HCT116 (cell line): ENCODE measurements at regions not wholly inside any gene's neighbourhood (a gene's known extent, or its start where the extent isn't known, plus 50 kb on each side); places are given as distances from the start of the nearest gene placed in this dataset.

Experiments used
- ATAC-seq: fragments of 200-7000 bp; cut with Tn5 transposase; 2 replicates; pipeline ENCODE4 v1.9.1; 2020; ENCODE audit warnings: mild to moderate bottlenecking, moderate library complexity
- BruUV-seq: library from RNA; stranded (reverse); fragments of 400-500 nt; replicated peaks from 2 replicates; lab custom pipeline; 2021; lab: Mats Ljungman, UMichigan
- CTCF ChIA-PET: fragments of 300-600 bp; sonication (Branson Sonifier 250); formaldehyde crosslinking; loops from one replicate; lab custom pipeline; 2021; ENCODE audit warnings: antibody characterized with exemption; lab: Charles Lee
- POLR2A ChIA-PET: fragments of 300-600, 350-600 bp; sonication (Branson Sonifier 250); formaldehyde crosslinking; loops from one replicate; lab custom pipeline; 2021; ENCODE audit warnings: antibody characterized with exemption; lab: Charles Lee
- RAD21 ChIA-PET, 2 experiments: fragments of 300-600 bp; sonication (Branson Sonifier 250); formaldehyde crosslinking; loops; one replicate each; lab custom pipeline; 2023; ENCODE audit warnings: low total read pairs in 2 of 2; ENCODE audit not compliant: uncharacterized antibody in 2 of 2, unreplicated experiment in 2 of 2, low non-redundant PET in 1 of 2; lab: Charles Lee
- DNase-seq: peaks from one replicate; pipeline ENCODE4 v3.0.0-alpha.2; 2010; ENCODE audit warnings: low read depth, low spot score
- H2AFZ ChIP-seq: fragments of 200-600 bp; shearing (Covaris generic), sonication (generic); 2 replicates; pipeline ENCODE4 v1.6.1; 2017; ENCODE audit warnings: low read depth, mixed run types, mixed read lengths, antibody characterized with exemption, low read length; ENCODE audit not compliant: poor library complexity, severe bottlenecking
- H3K27ac ChIP-seq: 2 replicates; pipeline ENCODE4 v1.5.1; 2012; ENCODE audit warnings: low read depth, low read length
- H3K27me3 ChIP-seq: fragments of 200-600 bp; sonication (generic); 2 replicates; pipeline ENCODE4 v1.6.1; 2016; ENCODE audit warnings: mixed run types, low read length, mixed read lengths; ENCODE audit not compliant: insufficient read depth
- H3K36me3 ChIP-seq, 2 experiments: fragments of 200-500 bp in 1 of 2; fragments of 200-600 bp in 1 of 2; sonication (Bioruptor generic) in 1 of 2; sonication (generic) in 1 of 2; 2 replicates each; pipeline versions ENCODE4 v1.5.1 to v1.6.1; 2014 to 2016; ENCODE audit warnings: low read length in 2 of 2, inconsistent platforms in 1 of 2, mixed read lengths in 1 of 2, mixed run types in 1 of 2; ENCODE audit not compliant: insufficient read depth in 2 of 2, control insufficient read depth in 1 of 2
- H3K4me1 ChIP-seq, 2 experiments: fragments of 200-600 bp in 1 of 2; sonication (generic) in 1 of 2; 2 replicates each; pipeline versions ENCODE4 v1.5.1 to v1.6.1; 2012 to 2017; ENCODE audit warnings: low read length in 2 of 2, inconsistent platforms in 1 of 2, mild to moderate bottlenecking in 1 of 2, mixed read lengths in 1 of 2, mixed run types in 1 of 2, moderate library complexity in 1 of 2; ENCODE audit not compliant: insufficient read depth in 2 of 2, control insufficient read depth in 1 of 2
- H3K4me2 ChIP-seq: fragments of 200-600 bp; sonication (generic); 2 replicates; pipeline ENCODE4 v1.6.1; 2017; ENCODE audit warnings: mixed run types, low read length, mixed read lengths
- H3K4me3 ChIP-seq, 2 experiments: fragments of 200-600 bp in 1 of 2; sonication (generic) in 1 of 2; replicated peaks in 1 of 2; 2 replicates each; pipeline ENCODE4 v1.5.1; 2011 to 2016; ENCODE audit warnings: low read length in 2 of 2, control low read depth in 1 of 2, low read depth in 1 of 2, mild to moderate bottlenecking in 1 of 2, mixed read lengths in 1 of 2, mixed run types in 1 of 2
- H3K79me2 ChIP-seq: fragments of 200-600 bp; sonication (generic); 2 replicates; pipeline ENCODE4 v1.6.1; 2017; ENCODE audit warnings: mild to moderate bottlenecking, mixed run types, low read length, moderate library complexity, mixed read lengths; ENCODE audit not compliant: insufficient read depth
- H3K9ac ChIP-seq: fragments of 200-600 bp; sonication (generic); 2 replicates; pipeline ENCODE4 v1.6.1; 2016; ENCODE audit warnings: low read length, mixed read lengths
- H3K9me2 ChIP-seq: fragments of 200-600 bp; sonication (generic), shearing (Covaris generic); 2 replicates; pipeline ENCODE4 v1.6.1; 2017; ENCODE audit warnings: mixed run types, mild to moderate bottlenecking, moderate library complexity; ENCODE audit not compliant: insufficient read depth
- H3K9me3 ChIP-seq, 2 experiments: fragments of 200-500 bp in 1 of 2; fragments of 200-600 bp in 1 of 2; sonication (Bioruptor generic) in 1 of 2; sonication (generic) in 1 of 2; 2 replicates each; pipeline ENCODE4 v1.6.1; 2014 to 2017; ENCODE audit warnings: low read length in 2 of 2, mixed read lengths in 2 of 2, inconsistent platforms in 1 of 2, low read depth in 1 of 2, mild to moderate bottlenecking in 1 of 2, mixed run types in 1 of 2, moderate library complexity in 1 of 2; ENCODE audit not compliant: control insufficient read depth in 1 of 2, insufficient read depth in 1 of 2
- H4K20me1 ChIP-seq: fragments of 200-600 bp; sonication (generic), shearing (Covaris generic); 2 replicates; pipeline ENCODE4 v1.6.1; 2017; ENCODE audit warnings: mixed run types, mild to moderate bottlenecking, moderate library complexity; ENCODE audit not compliant: insufficient read depth
- CBX3 ChIP-seq: IDR thresholded peaks from 2 replicates; pipeline ENCODE4 v1.6.1; 2012; ENCODE audit warnings: low read depth
- EGR1 ChIP-seq: IDR thresholded peaks from 2 replicates; pipeline ENCODE4 v1.6.1; 2012; ENCODE audit warnings: low read depth
- ELF1 ChIP-seq: IDR thresholded peaks from 2 replicates; pipeline ENCODE4 v1.6.1; 2012; ENCODE audit warnings: low read depth, borderline replicate concordance
- EZH2 ChIP-seq: fragments of 200-600 bp; sonication (generic); IDR thresholded peaks from 2 replicates; pipeline ENCODE4 v1.6.1; 2017; ENCODE audit warnings: antibody characterized with exemption, mixed run types
- EZH2phosphoT487 ChIP-seq: fragments of 200-600 bp; IDR thresholded peaks from 2 replicates; pipeline ENCODE4 v1.6.1; 2018; ENCODE audit warnings: antibody characterized with exemption, borderline replicate concordance
- FOSL1 ChIP-seq: IDR thresholded peaks from 2 replicates; pipeline ENCODE4 v1.6.1; 2012; ENCODE audit warnings: low read depth
- JUND ChIP-seq: IDR thresholded peaks from 2 replicates; pipeline ENCODE4 v1.6.1; 2012
- POLR2A ChIP-seq: IDR thresholded peaks from 2 replicates; pipeline ENCODE4 v1.7.0; 2011; ENCODE audit warnings: borderline replicate concordance; ENCODE audit not compliant: insufficient read depth, insufficient read length; ENCODE audit errors: extremely low read depth
- POLR2AphosphoS5 ChIP-seq: IDR thresholded peaks from 2 replicates; pipeline ENCODE4 v1.6.1; 2011; ENCODE audit warnings: mild to moderate bottlenecking, low read depth, low read length, moderate library complexity
- SIN3A ChIP-seq: IDR thresholded peaks from 2 replicates; pipeline ENCODE4 v1.6.1; 2012; ENCODE audit warnings: low read depth
- SP1 ChIP-seq: IDR thresholded peaks from 2 replicates; pipeline ENCODE4 v1.6.1; 2012; ENCODE audit warnings: low read depth
- SRF ChIP-seq: IDR thresholded peaks from 2 replicates; pipeline ENCODE4 v1.6.1; 2012; ENCODE audit warnings: low read depth
- TCF7L2 ChIP-seq: IDR thresholded peaks from 2 replicates; pipeline ENCODE4 v1.7.0; 2011; ENCODE audit warnings: borderline replicate concordance, inconsistent platforms; ENCODE audit not compliant: insufficient read depth, insufficient read length; ENCODE audit errors: extremely low read depth
- ZFX ChIP-seq: fragments of 450-650 bp; IDR thresholded peaks from 2 replicates; pipeline ENCODE4 v1.6.1; 2017
- ZNF274 ChIP-seq: fragments of 200-500 bp; sonication (Bioruptor generic); IDR thresholded peaks from 2 replicates; pipeline ENCODE4 v1.6.1; 2014; ENCODE audit warnings: mild to moderate bottlenecking, low read depth, low read length, inconsistent platforms
- intact Hi-C: fragments of 100-400 bp; cut with micrococcal nuclease; formaldehyde crosslinking; loops from 2 replicates; pipeline ENCODE4 v1.10.0; 2022
- TF ChIP-seq, protein P1 (sequence below): IDR thresholded peaks from 2 replicates; pipeline ENCODE4 v1.6.1; 2012
- TF ChIP-seq, protein P2 (sequence below): IDR thresholded peaks from 2 replicates; pipeline ENCODE4 v1.6.1; 2012
- TF ChIP-seq, protein P3 (sequence below): IDR thresholded peaks from 2 replicates; pipeline ENCODE4 v1.6.1; 2011; ENCODE audit warnings: mild to moderate bottlenecking, low read length, moderate library complexity; ENCODE audit not compliant: insufficient replicate concordance; ENCODE audit errors: extremely low read depth

DNA sequence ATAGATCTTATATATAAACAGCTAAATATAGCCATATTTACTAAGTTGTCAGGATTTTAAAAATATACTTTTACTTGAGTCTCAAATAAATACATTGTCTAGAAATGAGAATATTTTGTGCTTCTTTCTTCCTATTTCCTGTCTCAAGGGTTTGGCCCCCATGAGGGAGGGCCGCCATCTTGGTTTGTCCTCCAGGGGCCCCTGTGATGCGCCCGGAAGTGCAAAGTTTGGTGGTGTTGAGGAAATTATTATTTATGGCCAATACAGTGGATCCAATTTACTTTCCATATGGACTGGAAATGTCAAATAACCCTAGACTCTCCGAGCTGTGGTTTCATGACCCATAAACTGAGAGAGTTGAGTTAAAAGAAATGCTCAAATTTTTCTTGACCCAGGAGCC lies 104.7 kb upstream of the OTOS start:
- TF ChIP-seq CBX3, result no peak
- no peak for TF ChIP-seq FOSL1
- no peak for TF ChIP-seq ELF1
- TF ChIP-seq SRF, result no peak
- TF ChIP-seq, protein P1, sequence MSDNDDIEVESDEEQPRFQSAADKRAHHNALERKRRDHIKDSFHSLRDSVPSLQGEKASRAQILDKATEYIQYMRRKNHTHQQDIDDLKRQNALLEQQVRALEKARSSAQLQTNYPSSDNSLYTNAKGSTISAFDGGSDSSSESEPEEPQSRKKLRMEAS, result no peak
- no peak for TF ChIP-seq ZNF274
- no peak for TF ChIP-seq EZH2phosphoT487
- TF ChIP-seq, protein P2, sequence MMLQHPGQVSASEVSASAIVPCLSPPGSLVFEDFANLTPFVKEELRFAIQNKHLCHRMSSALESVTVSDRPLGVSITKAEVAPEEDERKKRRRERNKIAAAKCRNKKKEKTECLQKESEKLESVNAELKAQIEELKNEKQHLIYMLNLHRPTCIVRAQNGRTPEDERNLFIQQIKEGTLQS, result no peak
- TF ChIP-seq SIN3A, result no peak
- no peak for TF ChIP-seq SP1
- TF ChIP-seq TCF7L2, result no peak
- TF ChIP-seq POLR2AphosphoS5, result no peak
- no peak for TF ChIP-seq EGR1
- no peak for TF ChIP-seq JUND
- no peak for TF ChIP-seq ZFX
- TF ChIP-seq, protein P3, sequence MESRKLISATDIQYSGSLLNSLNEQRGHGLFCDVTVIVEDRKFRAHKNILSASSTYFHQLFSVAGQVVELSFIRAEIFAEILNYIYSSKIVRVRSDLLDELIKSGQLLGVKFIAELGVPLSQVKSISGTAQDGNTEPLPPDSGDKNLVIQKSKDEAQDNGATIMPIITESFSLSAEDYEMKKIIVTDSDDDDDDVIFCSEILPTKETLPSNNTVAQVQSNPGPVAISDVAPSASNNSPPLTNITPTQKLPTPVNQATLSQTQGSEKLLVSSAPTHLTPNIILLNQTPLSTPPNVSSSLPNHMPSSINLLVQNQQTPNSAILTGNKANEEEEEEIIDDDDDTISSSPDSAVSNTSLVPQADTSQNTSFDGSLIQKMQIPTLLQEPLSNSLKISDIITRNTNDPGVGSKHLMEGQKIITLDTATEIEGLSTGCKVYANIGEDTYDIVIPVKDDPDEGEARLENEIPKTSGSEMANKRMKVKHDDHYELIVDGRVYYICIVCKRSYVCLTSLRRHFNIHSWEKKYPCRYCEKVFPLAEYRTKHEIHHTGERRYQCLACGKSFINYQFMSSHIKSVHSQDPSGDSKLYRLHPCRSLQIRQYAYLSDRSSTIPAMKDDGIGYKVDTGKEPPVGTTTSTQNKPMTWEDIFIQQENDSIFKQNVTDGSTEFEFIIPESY, result no peak
- no peak for TF ChIP-seq POLR2A
- TF ChIP-seq EZH2, result no peak
- Histone ChIP-seq H3K9me2 (no peaks in the 10 kb centered on the region), H3K36me3 (no peaks in the 10 kb centered on the region), H3K4me1 (peaks cover 5 to 15% of the 10 kb centered on the region in 2 experiments), H3K9ac (no peak overlapping the region), H3K79me2 (no peaks in the 10 kb centered on the region), H3K9me3 (no peaks in the 10 kb centered on the region), H3K27me3 (no peaks in the 10 kb centered on the region), H4K20me1 (no peaks in the 10 kb centered on the region), H3K4me2 (no peak overlapping the region), H3K4me3 (no peak overlapping the region), H2AFZ (no peak overlapping the region), H3K27ac (no peak overlapping the region)
- DNase-seq (no peak), ATAC-seq (no peak)
- ChIA-PET POLR2A (interaction anchor here (1.4 kb wide), 1 partner anchor 12 kb away, joined by 3 read pairs; no protein-coding TSS in a partner anchor), RAD21 (no interaction called here), CTCF (no interaction called here)
- BruUV-seq, result no TSS peak
- intact Hi-C loops, result no loop called here
